ENCODE measurements at regions not wholly inside any gene's neighbourhood (a gene's known extent, or its start where the extent isn't known, plus 50 kb on each side); places are given as distances from the start of the nearest gene placed in this dataset.
A peak's percentile ranks its signal among the peaks of the same experiment; 100 is the strongest.

DNA sequence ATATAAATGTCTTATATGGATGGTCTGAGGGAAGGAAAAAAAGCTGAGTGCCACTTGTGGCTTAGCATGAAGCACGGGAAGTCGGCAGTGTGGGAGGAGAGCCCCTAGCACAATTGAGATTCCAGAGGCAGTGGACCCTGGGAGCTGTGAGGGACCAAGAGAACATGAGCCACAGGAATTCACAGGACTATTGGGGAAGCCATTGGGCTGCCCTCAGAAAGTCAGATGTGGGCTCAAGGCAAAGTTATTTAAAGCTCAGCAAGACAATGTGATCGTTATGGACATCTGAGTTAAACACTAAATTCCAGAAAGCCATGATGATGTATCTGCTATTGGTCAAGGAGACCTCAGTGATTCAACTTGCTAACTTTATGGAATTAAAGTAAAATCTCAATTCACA is 380.8 kb upstream of the IL12A start:
- TF ChIP-seq, protein P1, sequence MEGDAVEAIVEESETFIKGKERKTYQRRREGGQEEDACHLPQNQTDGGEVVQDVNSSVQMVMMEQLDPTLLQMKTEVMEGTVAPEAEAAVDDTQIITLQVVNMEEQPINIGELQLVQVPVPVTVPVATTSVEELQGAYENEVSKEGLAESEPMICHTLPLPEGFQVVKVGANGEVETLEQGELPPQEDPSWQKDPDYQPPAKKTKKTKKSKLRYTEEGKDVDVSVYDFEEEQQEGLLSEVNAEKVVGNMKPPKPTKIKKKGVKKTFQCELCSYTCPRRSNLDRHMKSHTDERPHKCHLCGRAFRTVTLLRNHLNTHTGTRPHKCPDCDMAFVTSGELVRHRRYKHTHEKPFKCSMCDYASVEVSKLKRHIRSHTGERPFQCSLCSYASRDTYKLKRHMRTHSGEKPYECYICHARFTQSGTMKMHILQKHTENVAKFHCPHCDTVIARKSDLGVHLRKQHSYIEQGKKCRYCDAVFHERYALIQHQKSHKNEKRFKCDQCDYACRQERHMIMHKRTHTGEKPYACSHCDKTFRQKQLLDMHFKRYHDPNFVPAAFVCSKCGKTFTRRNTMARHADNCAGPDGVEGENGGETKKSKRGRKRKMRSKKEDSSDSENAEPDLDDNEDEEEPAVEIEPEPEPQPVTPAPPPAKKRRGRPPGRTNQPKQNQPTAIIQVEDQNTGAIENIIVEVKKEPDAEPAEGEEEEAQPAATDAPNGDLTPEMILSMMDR (IDR thresholded peaks at IDR 0.05; ENCODE audit: low read depth, low read length): no peak
- no peak overlapping the region for H3K4me3 ChIP-seq (ENCODE audit: low read depth, low read length)
- no peak for DNase-seq (ENCODE audit: low read depth, low spot score)
- in situ Hi-C loops (cut with HindIII; ENCODE audit: low sequenced_read_pairs): no loop called here

DNA sequence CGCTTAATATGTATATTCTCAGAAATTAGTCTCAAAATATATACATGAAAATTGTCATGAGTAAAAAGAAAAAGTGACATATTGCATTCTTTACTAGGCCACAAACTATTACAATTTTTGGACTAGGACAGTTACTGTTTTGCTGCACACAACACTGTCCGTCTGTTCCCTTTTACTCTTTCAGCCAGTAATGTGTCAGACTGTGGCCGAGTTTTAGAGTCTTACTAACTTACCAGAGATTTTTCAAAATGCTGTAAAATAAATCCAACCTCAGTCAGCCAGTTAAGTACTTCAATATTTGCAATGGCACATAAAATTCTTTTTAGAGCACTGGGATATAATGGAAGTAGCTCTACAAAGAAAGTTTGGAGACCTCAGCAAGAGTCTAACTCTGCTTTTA is 380.3 kb upstream of the IL12A start:
- no peak overlapping the region for H3K4me3 ChIP-seq (ENCODE audit: low read depth, low read length)
- in situ Hi-C loops (cut with HindIII; ENCODE audit: low sequenced_read_pairs): no loop called here

GRCh38 chr3:159609625-159610024 is 379.0 kb upstream of the IL12A start:
- DNase-seq (ENCODE audit: low read depth, low spot score): no peak
- in situ Hi-C loops (cut with HindIII; ENCODE audit: low sequenced_read_pairs): no loop called here
- no peak overlapping the region for H3K4me3 ChIP-seq (ENCODE audit: low read depth, low read length)
- TF ChIP-seq, protein P1 (IDR thresholded peaks at IDR 0.05; ENCODE audit: low read depth, low read length): no peak

More for the DNA sequence above, 380.3 kb upstream of the IL12A start:
- DNase-seq (ENCODE audit: low read depth, low spot score): no peak
- TF ChIP-seq, protein P1 (IDR thresholded peaks at IDR 0.05; ENCODE audit: low read depth, low read length): no peak

- in situ Hi-C loops (cut with HindIII; ENCODE audit: low sequenced_read_pairs): no loop called here
- TF ChIP-seq, protein P1 (IDR thresholded peaks at IDR 0.05; ENCODE audit: low read depth, low read length): peak; percentile 69
- H3K4me3 ChIP-seq (ENCODE audit: low read depth, low read length): no peak overlapping the region
- DNase-seq (ENCODE audit: low read depth, low spot score): peak; percentile 54
Observed at GRCh38 chr3:159616234-159616825, 372.3 kb upstream of the IL12A start.

DNA sequence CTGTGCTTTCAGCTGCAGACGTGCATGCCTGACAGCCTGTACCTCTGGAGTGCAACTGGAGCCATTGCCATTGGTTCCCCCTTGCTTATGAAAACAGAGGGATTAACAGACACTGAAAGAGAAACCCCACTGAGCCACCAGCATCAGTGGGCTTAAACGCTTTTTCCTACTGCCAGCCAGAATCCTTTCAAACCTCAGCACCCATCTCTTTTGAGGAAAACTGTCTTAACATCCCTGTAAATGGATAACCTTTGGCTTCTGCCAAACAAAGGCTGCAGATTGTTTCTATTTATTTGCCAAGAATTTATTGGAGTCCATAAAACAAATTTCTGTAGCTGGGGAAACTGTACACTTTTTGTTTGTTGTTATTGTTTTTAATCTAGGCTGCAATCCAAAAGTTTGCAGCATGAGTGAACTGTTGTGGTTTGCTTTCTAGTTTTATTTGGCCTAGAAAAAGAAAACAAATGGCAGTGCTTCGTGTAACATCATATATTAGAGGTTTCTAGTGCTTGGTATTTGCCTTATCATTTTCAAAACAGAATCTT is 369.2 kb upstream of the IL12A start:
- TF ChIP-seq, protein P1 (IDR thresholded peaks at IDR 0.05; ENCODE audit: low read depth, low read length): no peak
- peak; percentile 75 for DNase-seq (ENCODE audit: low read depth, low spot score)
- in situ Hi-C loops (cut with HindIII; ENCODE audit: low sequenced_read_pairs): no loop called here
- no peak overlapping the region for H3K4me3 ChIP-seq (ENCODE audit: low read depth, low read length)

DNA sequence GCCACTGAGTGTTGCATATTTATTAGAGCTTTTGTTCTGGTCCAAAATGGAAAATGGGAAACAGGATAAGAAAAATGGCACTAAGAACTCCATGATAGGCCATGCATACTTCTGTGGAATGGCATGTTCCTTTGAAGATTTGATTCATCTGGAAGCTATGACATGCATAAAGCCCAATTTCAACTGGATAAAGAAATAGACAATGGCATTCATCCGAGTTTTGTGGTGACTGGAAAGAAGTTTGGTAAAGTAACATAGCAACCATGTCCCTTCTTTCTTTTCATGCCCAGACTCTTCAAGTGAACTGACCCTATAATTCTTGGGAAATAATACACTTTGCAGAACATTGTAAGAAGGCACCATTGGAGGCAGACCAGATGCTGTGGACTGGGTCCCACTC is 368.4 kb upstream of the IL12A start:
- peak; percentile 28 for DNase-seq (ENCODE audit: low read depth, low spot score)
- in situ Hi-C loops (cut with HindIII; ENCODE audit: low sequenced_read_pairs): no loop called here
- H3K4me3 ChIP-seq (ENCODE audit: low read depth, low read length): no peak overlapping the region

More for the DNA sequence above, 368.4 kb upstream of the IL12A start:
- TF ChIP-seq, protein P1 (IDR thresholded peaks at IDR 0.05; ENCODE audit: low read depth, low read length): no peak
